Effector CD4-positive, alpha-beta T cell (primary cell): ENCODE measurements at regions not wholly inside any gene's neighbourhood (a gene's known extent, or its start where the extent isn't known, plus 50 kb on each side); places are given as distances from the start of the nearest gene placed in this dataset.

Experiments used
- DNase-seq: peaks from one replicate; pipeline ENCODE4 v3.0.0-alpha.2; 2020

DNA sequence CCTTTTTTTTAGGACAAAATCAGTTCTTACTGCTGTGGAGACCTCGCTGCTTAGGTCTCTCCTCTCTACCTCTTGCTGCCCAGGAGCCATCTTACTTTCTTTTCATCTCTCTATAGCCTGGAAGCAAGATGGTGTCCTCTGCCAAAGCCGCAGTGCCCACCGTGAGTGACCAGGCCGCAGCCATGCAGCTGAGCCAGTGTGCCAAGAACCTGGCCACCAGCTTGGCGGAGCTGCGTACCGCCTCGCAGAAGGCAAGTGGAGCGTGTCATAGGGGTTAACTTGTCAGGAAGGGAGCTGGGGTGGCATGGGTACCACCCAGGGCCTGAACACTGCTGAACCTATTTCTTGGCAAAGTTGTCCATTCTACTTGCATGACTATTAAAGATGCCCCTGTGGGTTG, 320.3 kb upstream of the TPM1 start:
- DNase-seq: no peak

DNA sequence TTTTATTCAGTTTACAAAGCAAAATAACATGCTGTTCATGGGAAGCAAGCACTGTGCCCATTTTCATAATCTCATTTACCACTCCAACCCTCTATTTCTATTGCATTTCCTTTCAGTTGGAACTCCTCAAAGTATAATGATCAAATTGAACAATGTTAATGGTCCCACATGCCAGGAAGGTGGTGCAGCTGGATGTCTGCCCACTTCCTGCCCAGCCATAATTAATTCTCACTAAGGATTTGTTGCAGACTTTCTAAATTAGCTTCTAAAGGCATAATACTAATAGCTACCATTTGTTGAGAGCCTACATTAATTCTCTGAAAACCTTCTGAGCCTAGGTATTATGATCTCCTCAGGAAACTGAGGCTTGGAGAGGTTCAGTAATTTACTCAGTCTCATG, 316.1 kb upstream of the TPM1 start:
- no peak for DNase-seq

- no peak for DNase-seq
Measured at GRCh38 chr15:62727501-62727900, 315.0 kb upstream of the TPM1 start.

GRCh38 chr15:62730825-62731224, 311.7 kb upstream of the TPM1 start:
- DNase-seq: no peak

DNA sequence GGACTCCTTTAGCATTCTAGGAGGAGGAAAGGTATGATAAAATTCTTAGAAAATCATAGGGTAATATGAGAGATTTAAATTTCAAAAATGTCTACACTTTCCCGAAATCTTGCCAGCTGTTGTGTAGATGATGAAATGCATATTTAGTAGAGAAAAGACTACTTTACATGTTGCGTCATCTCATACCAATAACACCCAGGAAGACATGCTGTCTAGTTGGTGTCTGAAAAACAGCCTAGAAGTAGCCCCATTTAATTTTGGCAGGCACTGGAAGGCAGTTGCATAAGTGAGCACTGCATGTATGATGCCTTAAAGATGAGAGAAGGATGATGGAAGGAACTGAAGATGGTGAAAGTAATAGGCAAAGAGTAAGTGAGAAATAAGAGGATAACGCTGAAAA, 310.5 kb upstream of the TPM1 start:
- DNase-seq: no peak

DNA sequence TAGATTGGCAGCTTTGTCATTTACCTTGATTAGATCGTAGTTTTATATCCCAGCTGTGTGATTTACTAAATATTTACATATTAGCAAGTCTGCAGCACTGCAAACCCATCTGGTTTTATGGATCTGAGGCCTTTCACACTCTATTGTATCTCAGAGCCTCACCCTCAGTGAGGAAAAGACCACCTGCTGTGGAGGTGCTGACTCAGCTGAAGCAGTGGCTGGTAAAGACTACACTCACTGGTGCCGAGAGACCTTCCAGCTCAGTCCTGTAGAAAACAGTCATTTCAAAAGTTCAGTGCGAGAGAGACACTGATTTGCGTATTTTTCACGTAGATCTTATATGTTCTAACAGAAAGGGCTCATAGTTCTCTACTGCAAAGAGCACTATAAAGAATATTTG, 307.8 kb upstream of the TPM1 start:
- DNase-seq: no peak

- no peak for DNase-seq
Measured at GRCh38 chr15:62736756-62737155, 305.8 kb upstream of the TPM1 start.

DNA sequence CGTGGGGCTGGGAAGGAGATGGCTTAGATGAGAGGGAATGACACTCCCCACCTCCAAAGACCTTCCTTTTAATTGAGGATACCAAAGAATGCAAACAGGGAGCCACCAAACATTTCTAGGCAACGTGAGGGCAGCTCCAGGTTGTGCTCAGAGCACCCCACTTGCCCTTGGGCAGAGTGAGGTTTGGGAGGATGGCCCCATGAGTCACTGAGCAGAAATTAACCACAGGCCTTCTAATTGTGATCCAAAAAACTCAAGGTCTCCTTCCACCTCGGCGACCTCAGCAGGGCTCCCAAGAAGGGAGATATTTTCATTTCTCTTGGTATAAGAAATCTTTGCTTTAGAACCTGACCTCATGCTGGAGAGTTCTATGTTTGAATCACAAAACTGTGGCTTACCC, 305.0 kb upstream of the TPM1 start:
- DNase-seq: no peak

GRCh38 chr15:62739082-62739481, 303.5 kb upstream of the TPM1 start:
- no peak for DNase-seq

DNA sequence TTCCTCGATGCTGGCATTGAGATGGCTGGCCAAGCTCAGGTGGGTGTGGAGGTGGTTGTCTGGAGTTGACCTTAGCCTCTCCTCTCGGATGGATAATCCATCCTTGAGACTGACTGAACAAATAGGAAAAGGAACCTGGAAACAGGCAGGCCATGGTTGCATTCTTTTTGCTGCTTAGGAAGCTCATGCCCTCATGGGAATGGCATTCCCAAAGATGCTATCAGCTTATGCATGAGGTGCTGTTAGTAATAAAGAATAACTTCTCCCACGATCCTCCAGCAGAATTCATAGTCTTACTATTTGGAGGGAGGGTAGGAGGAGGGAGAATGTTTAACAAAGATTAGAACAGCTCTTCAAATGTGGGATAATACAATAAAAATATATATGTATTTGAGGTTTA, 303.0 kb upstream of the TPM1 start:
- no peak for DNase-seq

DNA sequence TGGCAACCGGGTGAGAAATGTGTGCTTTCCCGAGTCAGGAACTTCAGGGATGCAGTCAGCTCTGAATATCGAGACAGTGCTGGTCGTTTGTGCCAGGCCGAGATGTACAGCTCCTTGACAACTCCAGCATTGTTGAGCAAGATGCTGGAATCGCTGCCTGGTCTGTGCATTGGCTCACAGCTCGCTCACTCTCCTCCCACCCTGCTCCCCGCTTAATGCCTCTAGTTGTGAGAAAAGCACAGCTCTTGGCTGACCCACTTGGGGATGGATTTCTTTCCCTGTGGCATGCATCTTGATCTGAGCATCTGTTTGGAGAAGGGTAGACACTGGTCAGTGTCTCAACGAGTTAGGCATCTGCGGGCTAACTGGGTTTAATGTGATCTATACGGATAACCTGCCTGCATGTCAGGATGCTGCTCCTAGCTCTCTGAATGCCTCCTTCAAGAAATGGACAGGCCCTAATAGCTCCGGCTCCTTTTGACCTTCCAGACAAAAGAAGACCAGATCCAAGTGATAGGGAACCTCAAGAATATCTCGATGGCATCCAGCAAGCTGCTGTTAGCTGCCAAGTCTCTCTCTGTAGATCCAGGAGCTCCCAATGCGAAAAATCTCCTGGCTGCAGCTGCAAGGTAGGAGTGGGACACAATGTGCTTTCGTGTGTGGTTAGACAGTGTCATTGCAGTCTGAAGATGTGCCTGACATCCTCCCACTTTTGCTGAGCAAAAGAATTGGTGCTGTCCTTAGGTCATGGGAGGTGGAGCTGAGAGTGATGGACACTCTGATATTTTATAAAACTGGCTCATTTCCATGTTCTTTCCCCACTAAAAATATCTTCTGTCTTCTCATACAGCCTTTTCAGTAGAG, 302.2 kb upstream of the TPM1 start:
- DNase-seq: no peak

- no peak for DNase-seq
Measured at GRCh38 chr15:62741106-62741505, 301.4 kb upstream of the TPM1 start.

- DNase-seq: no peak
Measured at GRCh38 chr15:62742409-62743171, 300.0 kb upstream of the TPM1 start.

DNA sequence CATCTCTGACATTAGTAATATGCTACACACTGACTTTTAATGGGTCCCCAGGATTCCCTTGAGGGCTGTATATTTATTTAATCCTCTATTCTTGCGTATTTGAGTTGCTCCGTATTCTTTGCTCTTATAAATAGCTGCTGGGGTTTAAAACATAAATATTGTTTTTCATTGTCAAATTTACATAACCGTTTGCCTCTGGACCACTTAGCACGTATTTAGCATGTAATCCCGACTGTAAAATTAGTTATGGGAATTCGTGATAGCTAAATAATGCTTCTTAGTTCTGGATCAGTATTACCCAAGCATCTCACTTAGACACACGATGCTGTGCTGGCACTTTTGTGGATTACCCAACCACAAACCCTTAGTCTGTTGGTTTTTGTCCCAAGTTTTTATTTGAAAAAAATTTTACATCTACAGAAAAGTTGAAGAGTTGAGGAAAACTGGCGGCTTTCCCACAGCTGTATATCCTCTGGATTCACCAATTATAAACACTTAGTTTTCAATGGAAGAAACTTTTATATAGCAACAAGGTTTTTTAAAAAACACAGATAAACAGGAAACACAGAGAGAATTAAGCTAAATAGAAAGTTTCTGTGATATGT, 296.8 kb upstream of the TPM1 start:
- DNase-seq: no peak

- no peak for DNase-seq
Measured at GRCh38 chr15:62748196-62748595, 294.4 kb upstream of the TPM1 start.

- DNase-seq: no peak
Measured at GRCh38 chr15:62749036-62749815, 293.3 kb upstream of the TPM1 start.

GRCh38 chr15:62750471-62750870, 292.1 kb upstream of the TPM1 start:
- DNase-seq: no peak

DNA sequence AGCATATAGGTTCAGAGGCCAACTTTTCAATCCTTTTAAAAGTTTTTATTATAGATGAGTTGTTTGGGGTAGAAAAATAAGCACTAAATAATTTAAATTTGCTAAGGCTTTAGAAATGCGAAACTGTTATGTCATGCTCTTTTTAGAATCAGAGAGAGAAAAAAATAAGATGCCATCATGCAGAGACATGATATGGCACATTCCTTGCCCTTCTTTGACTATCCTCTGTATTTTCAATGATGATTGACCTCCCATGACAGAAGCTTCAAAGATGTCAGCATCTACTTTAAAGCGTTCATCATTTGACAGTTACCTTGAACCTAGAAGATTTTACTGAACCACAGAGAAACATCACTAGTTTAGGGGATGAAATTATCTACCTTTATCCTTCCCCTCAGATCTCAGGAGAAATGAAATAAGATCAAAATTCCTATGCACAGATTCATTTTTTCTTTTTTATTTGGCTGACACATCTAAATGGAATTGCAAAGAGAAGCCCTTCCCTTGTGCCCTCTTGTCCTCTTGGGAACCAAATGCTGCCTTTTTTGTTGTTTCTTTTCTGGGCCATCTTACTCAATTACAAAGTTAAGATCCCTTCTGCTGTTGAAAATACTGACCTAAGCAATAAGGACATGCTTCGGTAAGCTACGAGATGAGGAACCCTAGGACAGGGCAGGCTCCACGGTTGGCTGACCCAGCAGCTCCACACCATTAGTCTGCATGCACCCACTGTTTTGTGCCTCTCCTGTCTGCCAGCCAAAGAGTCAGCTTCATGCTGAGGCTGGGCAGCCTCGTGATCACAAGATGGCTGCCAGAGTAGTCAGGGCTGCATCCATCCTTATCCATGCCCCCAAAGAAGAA, 289.7 kb upstream of the TPM1 start:
- no peak for DNase-seq

DNA sequence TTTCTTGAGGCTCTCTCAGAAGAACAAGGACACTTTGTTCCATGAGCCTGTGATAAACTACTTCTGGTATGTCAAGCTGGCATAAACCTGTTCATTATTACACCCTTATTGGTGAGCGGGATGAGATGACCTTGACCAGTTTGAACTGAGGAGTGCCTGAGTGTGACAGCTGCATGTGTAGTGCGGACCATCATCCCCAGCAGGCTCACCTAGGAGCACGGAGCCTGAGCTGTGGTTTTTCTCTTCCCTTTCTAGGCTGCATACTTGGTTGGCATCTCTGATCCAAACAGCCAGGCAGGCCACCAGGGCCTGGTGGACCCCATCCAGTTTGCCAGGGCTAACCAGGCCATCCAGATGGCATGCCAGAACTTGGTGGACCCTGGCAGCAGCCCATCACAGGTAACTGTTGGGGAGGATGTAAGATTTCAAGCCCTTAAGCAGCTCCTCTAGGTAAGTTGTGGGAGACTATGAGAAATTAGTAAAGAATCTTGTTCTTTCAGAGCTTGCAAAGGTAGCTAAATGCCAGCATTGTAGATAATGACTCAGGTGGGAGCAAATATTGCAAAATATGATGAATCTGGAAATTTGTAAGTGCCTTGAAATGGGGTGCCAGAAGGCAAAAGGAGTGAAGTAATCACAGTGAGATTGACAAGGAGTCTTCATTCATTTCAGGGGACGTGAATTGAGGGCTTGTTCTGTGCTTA, 288.9 kb upstream of the TPM1 start:
- DNase-seq: no peak

DNA sequence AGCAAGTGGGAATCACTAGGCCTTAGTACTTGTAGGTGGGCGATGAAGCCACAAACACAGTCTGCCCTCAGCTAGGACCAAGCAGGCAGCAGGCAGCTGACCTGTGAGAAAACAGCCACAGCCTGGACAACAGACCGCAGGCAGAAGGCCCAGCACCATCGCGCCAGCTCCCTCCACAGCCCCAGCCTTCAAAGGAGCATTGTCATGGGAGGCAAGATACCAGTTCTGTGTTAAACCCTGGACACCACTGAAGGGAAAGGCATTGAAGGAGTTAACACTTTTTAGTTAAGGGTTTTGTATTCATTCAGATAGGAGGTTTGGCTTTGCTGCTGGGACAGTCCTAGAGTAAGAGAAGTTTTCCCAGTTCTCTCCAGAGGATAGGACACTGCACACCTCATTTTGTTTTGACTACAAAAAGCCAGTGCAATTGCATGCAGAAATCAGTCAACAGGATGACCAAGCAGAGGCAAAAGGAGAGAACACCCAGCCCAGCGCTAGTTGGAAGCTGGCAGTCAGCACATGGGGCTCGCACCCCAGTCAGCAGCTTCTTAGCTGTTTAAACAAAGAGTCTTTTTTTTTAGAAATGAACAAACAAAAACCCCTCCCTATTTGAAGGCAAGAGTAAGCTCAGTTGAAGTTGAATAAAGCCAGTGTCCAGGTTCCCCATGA, 286.1 kb upstream of the TPM1 start:
- no peak for DNase-seq

DNA sequence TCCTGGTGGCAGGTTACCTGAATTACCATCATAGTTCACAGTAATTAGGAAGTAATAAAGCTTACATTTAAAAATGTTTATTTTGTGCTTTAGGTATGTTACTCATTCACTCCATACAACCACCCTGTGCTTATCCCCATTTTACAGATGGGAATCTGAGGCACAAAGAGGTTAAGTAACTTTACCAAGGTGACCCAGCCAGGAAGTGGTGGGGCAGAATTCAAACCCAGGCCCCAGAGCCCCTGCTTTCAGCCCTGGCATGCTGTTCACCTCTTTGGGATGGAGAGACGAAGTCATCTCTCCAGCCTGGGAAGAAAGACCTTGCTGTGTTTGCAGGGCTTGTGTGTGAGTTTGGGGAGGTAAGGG, 285.6 kb upstream of the TPM1 start:
- no peak for DNase-seq
